BLaER1 treated with 17β-estradiol and CSF1 and Interleukin-3, amounts not matched to agents 10 nM and 100 nM (cell line): ENCODE measurements at regions not wholly inside any gene's neighbourhood (a gene's known extent, or its start where the extent isn't known, plus 50 kb on each side); places are given as distances from the start of the nearest gene placed in this dataset.

Experiments used
- H3K27ac ChIP-seq, 11 experiments: shearing (Covaris generic); formaldehyde crosslinking; 2 replicates each; pipeline ENCODE4 v1.8.1; 2022
- H3K27me3 ChIP-seq, 11 experiments: shearing (Covaris generic); formaldehyde crosslinking; 2 replicates each; pipeline ENCODE4 v1.8.1; 2022
- H3K36me3 ChIP-seq, 11 experiments: shearing (Covaris generic); formaldehyde crosslinking; 2 replicates each; pipeline ENCODE4 v1.8.1; 2022
- H3K4me1 ChIP-seq, 10 experiments: shearing (Covaris generic); formaldehyde crosslinking; 2 replicates each; pipeline ENCODE4 v1.8.1; 2022
- H3K4me2 ChIP-seq, 11 experiments: shearing (Covaris generic); formaldehyde crosslinking; 2 replicates each; pipeline ENCODE4 v1.8.1; 2022
- H3K4me3 ChIP-seq, 10 experiments: shearing (Covaris generic); formaldehyde crosslinking; 2 replicates each; pipeline ENCODE4 v1.8.1; 2022
- H3K9ac ChIP-seq, 11 experiments: shearing (Covaris generic); formaldehyde crosslinking; 2 replicates each; pipeline ENCODE4 v1.8.1; 2022
- H3K9me3 ChIP-seq, 11 experiments: shearing (Covaris generic); formaldehyde crosslinking; replicated peaks in 1 of 11; 2 replicates each; pipeline ENCODE4 v1.8.1; 2022
- H4K20me1 ChIP-seq, 11 experiments: shearing (Covaris generic); formaldehyde crosslinking; 2 replicates each; pipeline ENCODE4 v1.8.1; 2022
- Cebpa-rat ChIP-seq, 11 experiments: shearing (Covaris generic); IDR thresholded peaks; 2 replicates each; pipeline ENCODE4 v1.8.1; 2022

- H3K4me1 ChIP-seq = peaks cover 0 to 9% (median 0%) of the 10 kb centered on the region in 10 experiments; a peak in 5 of 20 replicates
- H3K9me3 ChIP-seq = no peaks in the 10 kb centered on the region
- no peak overlapping the region for H3K4me2 ChIP-seq
- no peak overlapping the region for H3K4me3 ChIP-seq
- no peak for TF ChIP-seq Cebpa-rat (IDR thresholded peaks at IDR 0.05)
- H3K9ac ChIP-seq = no peak overlapping the region
- H4K20me1 ChIP-seq = no peaks in the 10 kb centered on the region
- no peaks in the 10 kb centered on the region for H3K27me3 ChIP-seq
- H3K27ac ChIP-seq = no peak overlapping the region
- no peaks in the 10 kb centered on the region for H3K36me3 ChIP-seq
Measured at GRCh38 chr16:76824221-76824620, 366.8 kb upstream of the MON1B start.

DNA sequence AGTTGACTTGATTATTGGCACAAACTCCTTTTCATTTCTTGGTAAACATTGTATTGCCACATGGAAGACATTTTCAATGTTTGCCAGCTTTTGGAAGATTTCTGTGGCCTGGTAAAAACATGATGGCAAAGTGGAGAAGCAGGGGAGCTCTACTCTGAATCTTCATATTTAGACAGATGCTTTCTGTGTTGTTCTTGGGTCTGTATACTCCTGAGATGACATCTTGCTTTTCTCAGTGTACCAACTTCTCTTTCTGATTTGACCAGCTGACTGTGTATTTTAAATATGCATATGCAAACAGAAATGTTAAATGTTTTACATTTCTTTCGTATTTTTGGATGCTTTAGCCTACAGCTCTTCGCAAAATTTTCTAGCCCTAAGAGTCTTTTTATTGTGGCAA lies 366.2 kb upstream of the MON1B start:
- Histone ChIP-seq H3K9ac (no peak overlapping the region), H3K27ac (no peak overlapping the region), H3K4me1 (peaks cover 0 to 9% (median 0%) of the 10 kb centered on the region in 10 experiments; a peak in 5 of 20 replicates), H3K4me2 (no peak overlapping the region), H3K9me3 (no peaks in the 10 kb centered on the region), H3K4me3 (no peak overlapping the region), H3K36me3 (no peaks in the 10 kb centered on the region), H3K27me3 (no peaks in the 10 kb centered on the region), H4K20me1 (no peaks in the 10 kb centered on the region)
- no peak for TF ChIP-seq Cebpa-rat (IDR thresholded peaks at IDR 0.05)

- H3K4me2 ChIP-seq = no peak overlapping the region
- H3K9ac ChIP-seq = no peak overlapping the region
- H3K4me1 ChIP-seq = no peaks in the 10 kb centered on the region
- no peaks in the 10 kb centered on the region for H3K36me3 ChIP-seq
- no peaks in the 10 kb centered on the region for H3K27me3 ChIP-seq
- TF ChIP-seq Cebpa-rat (IDR thresholded peaks at IDR 0.05) = no peak
- H3K9me3 ChIP-seq = 0 out of 22 replicates have a peak, but pooled peaks cover 0 to 3% (median 0%) of the 10 kb centered on the region in 11 experiments
- H3K4me3 ChIP-seq = no peak overlapping the region
- no peaks in the 10 kb centered on the region for H4K20me1 ChIP-seq
- no peak overlapping the region for H3K27ac ChIP-seq
Measured at GRCh38 chr16:76835339-76835738, 355.7 kb upstream of the MON1B start.

DNA sequence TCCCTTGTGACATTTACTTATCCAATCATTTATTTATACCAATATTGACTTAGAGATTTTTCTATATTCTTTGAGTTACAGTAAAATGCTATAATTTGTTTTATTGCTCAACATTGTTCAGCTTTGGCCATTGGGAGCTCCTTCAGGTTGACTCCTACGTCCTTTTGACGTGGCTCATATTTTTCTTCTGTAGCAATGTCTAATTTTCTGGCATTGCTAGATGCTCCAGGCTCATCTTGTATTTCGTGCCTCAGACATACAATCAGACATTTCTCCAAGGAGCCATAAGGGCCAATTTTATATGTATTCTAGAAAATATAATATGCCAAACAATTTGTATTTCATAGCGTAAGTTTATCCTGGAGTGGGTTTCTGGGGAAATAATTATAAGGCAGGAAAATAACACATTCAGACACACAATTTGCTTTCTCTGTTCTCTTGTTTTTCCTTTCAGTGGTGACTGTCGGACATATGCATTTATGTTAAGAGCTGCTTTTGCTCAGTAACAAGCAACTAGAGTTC lies 355.1 kb upstream of the MON1B start:
- TF ChIP-seq Cebpa-rat (IDR thresholded peaks at IDR 0.05) = no peak
- H3K36me3 ChIP-seq = no peaks in the 10 kb centered on the region
- 0 out of 22 replicates have a peak, but pooled peaks cover 0 to 3% (median 0%) of the 10 kb centered on the region in 11 experiments for H3K9me3 ChIP-seq
- H3K4me1 ChIP-seq = no peaks in the 10 kb centered on the region
- H3K9ac ChIP-seq = no peak overlapping the region
- no peaks in the 10 kb centered on the region for H4K20me1 ChIP-seq
- H3K27me3 ChIP-seq = no peaks in the 10 kb centered on the region
- no peak overlapping the region for H3K4me2 ChIP-seq
- no peak overlapping the region for H3K4me3 ChIP-seq
- no peak overlapping the region for H3K27ac ChIP-seq

- Histone ChIP-seq H3K27ac (no peak overlapping the region), H3K36me3 (no peaks in the 10 kb centered on the region), H4K20me1 (no peaks in the 10 kb centered on the region), H3K4me2 (no peak overlapping the region), H3K4me1 (no peaks in the 10 kb centered on the region; a peak in 1 of 20 replicates), H3K4me3 (no peak overlapping the region), H3K9me3 (no peaks in the 10 kb centered on the region), H3K9ac (no peak overlapping the region), H3K27me3 (no peaks in the 10 kb centered on the region)
- TF ChIP-seq Cebpa-rat (IDR thresholded peaks at IDR 0.05) = no peak
Measured at GRCh38 chr16:76837872-76838271, 353.1 kb upstream of the MON1B start.

- Histone ChIP-seq H3K27me3 (no peaks in the 10 kb centered on the region), H3K4me2 (no peak overlapping the region), H3K9me3 (peaks cover 0 to 6% (median 0%) of the 10 kb centered on the region in 11 experiments; a peak in 5 of 22 replicates), H3K27ac (no peak overlapping the region), H3K4me3 (no peak overlapping the region), H3K36me3 (no peaks in the 10 kb centered on the region), H3K9ac (no peak overlapping the region), H4K20me1 (no peaks in the 10 kb centered on the region), H3K4me1 (no peaks in the 10 kb centered on the region)
- TF ChIP-seq Cebpa-rat (IDR thresholded peaks at IDR 0.05) = no peak
Measured at GRCh38 chr16:76854234-76854633, 336.8 kb upstream of the MON1B start.

DNA sequence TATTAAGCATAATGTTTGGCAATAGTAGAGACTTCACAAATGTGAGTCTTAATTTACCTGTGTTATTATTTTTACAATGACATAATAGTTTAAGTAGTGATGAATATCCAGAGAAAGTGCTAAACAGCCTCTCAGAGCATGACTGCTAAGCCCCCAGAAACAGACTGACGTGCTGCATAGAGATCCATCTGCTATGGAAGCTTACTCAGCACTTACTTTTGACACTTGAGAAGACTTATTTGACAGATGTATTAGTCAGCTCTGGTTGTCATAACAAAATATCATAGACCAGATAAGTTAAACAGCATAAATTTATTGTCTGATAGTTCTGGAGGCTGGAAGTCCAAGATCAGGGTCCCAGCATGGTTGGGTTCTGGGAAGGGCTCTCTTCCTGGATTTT lies 334.9 kb upstream of the MON1B start:
- no peaks in the 10 kb centered on the region for H3K36me3 ChIP-seq
- no peak for TF ChIP-seq Cebpa-rat (IDR thresholded peaks at IDR 0.05)

GRCh38 chr16:76857402-76857801 lies 333.6 kb upstream of the MON1B start:
- no peaks in the 10 kb centered on the region for H3K36me3 ChIP-seq
- H3K4me2 ChIP-seq = no peak overlapping the region
- H4K20me1 ChIP-seq = no peaks in the 10 kb centered on the region
- H3K9me3 ChIP-seq = peaks cover 0 to 6% (median 0%) of the 10 kb centered on the region in 11 experiments; a peak in 5 of 22 replicates
- no peak overlapping the region for H3K27ac ChIP-seq
- no peak overlapping the region for H3K9ac ChIP-seq
- no peaks in the 10 kb centered on the region for H3K4me1 ChIP-seq
- no peak for TF ChIP-seq Cebpa-rat (IDR thresholded peaks at IDR 0.05)
- no peaks in the 10 kb centered on the region for H3K27me3 ChIP-seq
- no peak overlapping the region for H3K4me3 ChIP-seq

More for the DNA sequence above, 334.9 kb upstream of the MON1B start:
- no peak overlapping the region for H3K4me2 ChIP-seq
- no peaks in the 10 kb centered on the region for H3K27me3 ChIP-seq
- no peaks in the 10 kb centered on the region for H3K4me1 ChIP-seq
- no peak overlapping the region for H3K9ac ChIP-seq
- H3K9me3 ChIP-seq = peaks cover 0 to 6% (median 0%) of the 10 kb centered on the region in 11 experiments; a peak in 5 of 22 replicates
- no peak overlapping the region for H3K4me3 ChIP-seq
- H3K27ac ChIP-seq = no peak overlapping the region
- no peaks in the 10 kb centered on the region for H4K20me1 ChIP-seq

DNA sequence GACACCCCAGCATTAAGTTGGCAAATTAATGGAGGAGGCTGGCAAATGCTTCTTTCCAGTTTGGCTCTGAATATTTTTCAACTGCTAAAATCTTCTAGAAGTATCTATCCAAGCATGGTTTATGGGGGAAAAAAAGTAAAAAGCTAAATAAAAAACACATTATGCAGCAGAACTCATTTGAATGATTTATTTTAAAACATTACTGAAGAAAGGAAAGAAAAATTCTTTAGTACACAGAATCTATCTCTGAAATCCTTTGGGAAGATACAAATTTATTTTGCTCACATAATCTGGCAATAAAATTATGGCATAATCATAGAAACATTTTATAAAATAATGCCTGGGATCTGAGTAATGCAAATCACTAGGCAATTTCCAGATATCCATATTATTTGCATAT lies 328.1 kb upstream of the MON1B start:
- no peak overlapping the region for H3K4me3 ChIP-seq
- H4K20me1 ChIP-seq = no peaks in the 10 kb centered on the region
- no peak overlapping the region for H3K27ac ChIP-seq
- no peak overlapping the region for H3K4me2 ChIP-seq
- no peaks in the 10 kb centered on the region for H3K4me1 ChIP-seq
- peaks cover 0 to 6% (median 0%) of the 10 kb centered on the region in 11 experiments; a peak in 5 of 22 replicates for H3K9me3 ChIP-seq
- no peak for TF ChIP-seq Cebpa-rat (IDR thresholded peaks at IDR 0.05)
- H3K27me3 ChIP-seq = no peaks in the 10 kb centered on the region
- no peaks in the 10 kb centered on the region for H3K36me3 ChIP-seq
- H3K9ac ChIP-seq = no peak overlapping the region

- no peak overlapping the region for H3K27ac ChIP-seq
- no peaks in the 10 kb centered on the region for H3K36me3 ChIP-seq
- H3K4me2 ChIP-seq = no peak overlapping the region
- H3K4me1 ChIP-seq = no peaks in the 10 kb centered on the region
- H3K27me3 ChIP-seq = no peaks in the 10 kb centered on the region
- no peaks in the 10 kb centered on the region for H3K9me3 ChIP-seq
- H3K9ac ChIP-seq = no peak overlapping the region
- H4K20me1 ChIP-seq = no peaks in the 10 kb centered on the region
- H3K4me3 ChIP-seq = no peak overlapping the region
- TF ChIP-seq Cebpa-rat (IDR thresholded peaks at IDR 0.05) = no peak
Measured at GRCh38 chr16:76866994-76867393, 324.0 kb upstream of the MON1B start.
